NCI-H1092 treated with DMSO at 0.1 percent for 48 hours (cell line): ENCODE measurements at regions not wholly inside any gene's neighbourhood (a gene's known extent, or its start where the extent isn't known, plus 50 kb on each side); places are given as distances from the start of the nearest gene placed in this dataset.

Source experiments
- DNase-seq: peaks from one replicate; lab custom pipeline; 2025; lab: John Stamatoyannopoulos, UW

- DNase-seq: no peak
These were observed 53.9 kb upstream of the RORB start for GRCh38 chr9:74443036-74443750.

- no peak for DNase-seq
These were observed 52.8 kb upstream of the RORB start for GRCh38 chr9:74444369-74444768.
